CD4-positive, alpha-beta T cell treated with Interleukin-1 beta for 1 hour (primary cell): ENCODE measurements at regions not wholly inside any gene's neighbourhood (a gene's known extent, or its start where the extent isn't known, plus 50 kb on each side); places are given as distances from the start of the nearest gene placed in this dataset.

Source experiments
- DNase-seq, 2 donors: peaks; one replicate each; pipeline ENCODE4 v3.0.0-alpha.2; 2020 to 2022

DNA sequence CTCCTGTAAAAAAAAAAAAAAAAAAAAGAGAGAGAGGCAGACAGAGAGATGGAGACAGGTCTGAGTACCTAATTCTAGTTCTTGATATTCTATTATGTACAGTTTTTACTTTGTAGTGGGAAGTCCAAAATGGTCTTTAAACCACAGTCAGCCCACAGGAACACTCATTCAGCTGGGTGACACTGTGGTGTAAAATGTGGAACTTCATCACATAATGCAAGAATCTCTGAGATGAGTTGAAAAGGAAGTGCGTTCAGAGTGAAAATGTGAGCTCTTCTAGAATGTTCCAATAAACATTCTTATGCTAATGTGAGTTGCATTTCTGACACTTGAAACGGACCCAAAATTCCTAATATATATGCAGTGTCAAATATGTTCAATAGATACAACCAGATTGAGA is 972.1 kb downstream of the CDH11 start:
- DNase-seq = no peak

DNA sequence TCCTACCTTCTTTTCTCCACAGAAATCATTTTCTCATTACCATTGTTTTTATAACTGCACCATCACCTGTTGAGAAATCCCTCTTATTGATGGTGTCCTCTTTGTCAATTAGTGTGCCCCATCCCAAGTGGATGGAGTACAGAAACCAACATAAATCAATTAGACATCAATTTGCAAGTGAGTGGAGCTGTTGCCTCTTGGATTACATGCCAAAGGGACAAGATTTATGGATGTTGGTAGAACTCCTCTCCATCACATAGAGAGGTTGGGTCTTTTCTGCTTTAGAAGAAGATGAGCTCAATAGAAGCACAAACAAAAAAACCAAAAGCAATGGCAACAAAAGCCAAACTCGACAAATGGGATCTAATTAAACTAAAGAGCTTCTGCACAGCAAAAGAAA is 973.5 kb downstream of the CDH11 start:
- no peak for DNase-seq

DNA sequence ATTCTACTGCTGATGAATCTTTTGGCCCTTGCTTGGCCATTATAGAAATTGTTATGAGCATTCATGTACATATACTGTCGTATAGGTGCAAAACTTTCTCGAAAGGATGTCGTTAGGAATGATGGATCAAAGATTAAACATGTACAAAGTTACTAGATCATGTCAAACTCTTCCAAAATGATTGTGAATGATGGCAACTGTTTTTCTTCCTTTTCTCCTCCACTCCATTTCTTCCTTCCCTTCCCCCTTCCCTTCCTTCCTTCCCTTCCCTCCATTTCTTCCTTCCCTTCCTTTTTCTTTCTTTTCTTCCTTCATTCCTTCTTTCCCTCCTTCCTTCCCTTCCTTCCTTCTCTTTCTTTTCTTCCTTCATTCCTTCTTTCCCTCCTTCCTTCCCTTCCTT is 973.9 kb downstream of the CDH11 start:
- DNase-seq = no peak

DNA sequence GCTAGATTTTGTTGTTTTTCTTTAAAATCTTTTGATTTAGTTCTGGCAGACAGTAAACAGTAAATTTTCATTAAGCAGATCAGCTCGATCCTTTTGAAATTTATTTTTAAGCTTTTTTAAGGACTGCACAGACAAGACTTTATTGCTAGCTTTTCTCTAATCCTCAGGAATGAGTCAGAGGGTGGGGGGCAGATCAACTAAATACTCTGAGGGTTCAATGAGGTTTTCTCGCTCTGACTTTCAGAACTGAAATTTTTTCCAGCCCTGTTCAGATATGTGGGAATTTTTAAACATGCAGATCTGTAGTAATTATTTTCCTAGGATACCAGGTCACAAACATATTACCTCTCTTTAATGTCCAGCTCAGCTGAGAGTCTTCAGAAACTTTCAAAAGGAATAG is 977.2 kb downstream of the CDH11 start:
- no peak for DNase-seq

DNA sequence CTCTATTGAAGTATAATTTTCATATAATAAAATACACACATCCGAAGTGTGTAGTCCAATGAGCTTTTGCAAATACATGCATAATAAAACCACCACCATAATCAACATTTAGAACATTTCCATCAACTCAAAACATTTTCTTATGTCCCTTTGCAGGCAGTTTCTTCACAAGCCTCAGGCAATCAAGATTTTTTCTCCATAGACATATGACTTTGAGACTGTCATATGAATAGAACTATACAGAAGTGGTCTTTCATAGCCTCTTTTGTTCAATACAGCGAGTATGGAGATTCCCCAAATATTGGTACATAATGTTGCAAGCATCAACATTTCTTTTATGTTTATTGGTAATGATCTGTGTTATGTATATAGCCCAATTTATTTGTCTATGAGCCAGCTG is 983.2 kb downstream of the CDH11 start:
- DNase-seq = no peak

DNA sequence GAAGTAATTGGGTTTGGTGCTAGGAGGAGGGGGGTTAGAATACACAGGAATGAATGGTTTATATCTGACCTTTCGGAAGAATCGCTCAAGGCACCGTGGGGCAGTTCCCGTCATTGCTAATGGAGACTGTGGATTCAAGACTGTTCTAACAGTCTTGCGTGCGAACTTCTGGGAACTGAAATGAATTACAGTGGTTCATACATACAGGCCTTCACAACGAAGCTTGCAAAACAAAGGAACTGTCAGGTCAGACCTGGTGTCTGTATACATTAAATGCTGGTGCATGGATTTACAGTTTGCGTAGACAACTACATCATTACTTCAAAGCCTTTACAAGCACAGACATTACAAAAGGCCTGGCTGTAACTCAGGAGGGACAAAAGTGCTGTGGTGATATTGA is 983.9 kb downstream of the CDH11 start:
- DNase-seq = no peak

DNA sequence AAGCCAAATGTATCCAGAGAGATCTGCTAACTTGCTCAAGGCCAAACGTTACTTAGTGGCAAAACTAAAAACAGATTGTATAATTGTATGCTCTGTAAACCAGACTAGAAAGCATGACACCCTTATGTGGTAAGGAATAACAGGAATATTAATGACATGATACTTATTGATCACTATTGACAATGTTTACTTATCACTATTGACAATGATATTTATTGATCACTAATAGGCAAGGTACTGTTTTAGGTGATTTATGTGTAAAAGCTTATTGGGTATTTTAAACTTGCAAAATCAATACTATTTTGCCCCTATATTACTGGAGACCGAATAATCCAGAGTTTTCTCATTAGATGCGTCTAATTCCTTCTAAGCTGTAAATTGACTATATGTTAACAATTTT is 985.1 kb downstream of the CDH11 start:
- no peak for DNase-seq

DNA sequence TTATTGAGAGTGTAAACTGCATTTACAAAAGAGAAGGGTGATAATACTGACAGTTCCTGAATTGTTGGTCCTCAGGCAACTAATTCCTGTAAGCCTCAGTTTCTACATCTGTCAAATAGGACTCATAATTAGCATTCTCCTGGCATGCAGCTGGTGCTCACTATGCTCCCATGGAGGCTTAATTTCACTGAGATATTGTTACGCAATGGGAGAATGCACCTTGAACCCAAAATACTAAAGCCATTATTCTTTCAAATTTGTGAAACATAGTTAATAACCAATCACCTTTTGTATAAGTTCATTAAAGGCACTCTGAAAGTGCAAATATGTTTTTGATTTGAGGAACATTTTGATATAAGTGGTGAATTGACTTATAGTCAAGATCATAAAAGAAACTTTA is 985.5 kb downstream of the CDH11 start:
- DNase-seq = no peak

DNA sequence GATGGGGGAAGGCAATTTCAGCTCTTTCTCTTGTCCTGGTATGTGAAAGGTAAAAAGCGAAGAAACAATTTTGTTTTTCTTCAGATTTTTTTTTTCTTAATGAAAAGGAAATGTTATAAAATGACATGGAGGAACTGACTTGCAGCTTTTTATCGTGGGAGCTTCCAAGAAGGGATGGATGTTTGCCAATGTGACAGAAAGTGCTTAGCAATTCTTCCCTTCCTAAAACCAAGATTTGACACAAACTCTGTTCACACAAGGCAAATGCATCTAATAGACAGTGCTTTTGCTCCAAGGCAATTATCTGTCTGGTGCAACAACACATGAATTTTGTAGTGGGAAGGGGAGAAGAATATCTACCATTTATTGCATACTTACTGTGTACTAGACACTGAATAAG is 988.5 kb downstream of the CDH11 start:
- no peak for DNase-seq

DNA sequence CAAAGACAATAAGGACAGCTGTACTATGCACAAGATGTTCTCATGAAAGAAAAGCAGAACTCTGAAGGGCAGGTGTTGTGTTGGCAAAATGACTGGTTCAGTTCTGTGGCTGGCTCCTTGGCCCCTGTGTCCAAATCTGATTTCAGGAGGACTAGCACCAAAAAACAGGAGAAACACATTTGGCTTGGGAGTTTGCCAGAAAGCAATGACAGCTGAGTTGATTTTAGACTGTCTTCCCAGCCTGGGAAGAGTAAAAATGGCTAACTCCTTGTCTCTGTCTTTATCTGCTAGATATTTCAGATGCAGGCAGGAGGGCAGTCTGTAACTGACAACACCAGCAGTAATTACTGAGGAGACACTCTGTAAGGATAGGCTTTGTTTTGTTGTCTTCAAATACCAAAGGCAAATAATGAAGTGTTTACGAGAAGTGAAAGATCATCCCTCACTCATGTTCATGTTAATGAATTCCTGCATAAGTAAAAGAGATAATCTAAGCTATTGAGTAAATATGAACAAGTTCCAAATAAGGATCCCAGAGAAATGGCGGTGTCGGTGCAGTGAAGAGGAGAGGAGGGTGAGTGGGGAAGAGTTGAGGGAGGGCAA is 989.0 kb downstream of the CDH11 start:
- no peak for DNase-seq

DNA sequence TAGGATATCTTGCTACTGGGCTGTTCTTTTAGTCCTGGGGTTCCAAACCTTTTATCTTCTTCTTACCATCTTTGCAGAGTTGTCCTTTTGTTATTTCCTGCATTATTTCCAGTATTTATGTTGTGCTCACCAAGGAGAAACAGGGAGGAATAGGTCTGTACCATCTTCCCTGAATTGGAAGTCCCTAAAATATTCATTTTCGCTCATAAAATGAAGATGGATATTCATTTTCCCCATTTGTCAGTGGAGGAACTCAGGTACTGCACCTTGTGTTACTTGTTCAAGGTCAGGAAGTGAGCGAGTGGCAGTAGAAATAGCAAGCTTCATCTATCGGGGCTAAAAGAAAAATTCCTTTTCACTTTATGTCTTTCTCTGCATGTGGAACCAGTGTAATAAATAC is 989.7 kb downstream of the CDH11 start:
- DNase-seq = no peak

DNA sequence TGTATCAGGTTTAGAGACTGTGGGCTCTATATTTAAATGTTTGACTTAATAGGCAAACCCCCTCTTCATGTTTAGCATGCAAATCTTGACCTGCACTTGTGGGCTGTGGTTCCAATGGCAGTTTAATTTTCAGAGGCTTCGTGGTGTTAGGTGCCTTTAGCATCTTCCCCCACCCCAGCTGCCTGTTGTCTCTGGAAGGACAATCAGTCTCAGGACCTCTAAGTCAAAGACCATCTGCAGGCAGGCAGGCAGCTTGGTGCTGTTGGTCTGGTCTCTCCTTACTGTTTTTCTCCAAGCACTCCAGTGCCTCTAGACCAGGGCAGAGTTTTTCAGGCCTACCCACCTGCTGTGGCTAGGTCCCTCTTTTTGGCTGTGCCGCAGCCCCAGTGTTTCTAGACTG is 990.4 kb downstream of the CDH11 start:
- DNase-seq = no peak

DNA sequence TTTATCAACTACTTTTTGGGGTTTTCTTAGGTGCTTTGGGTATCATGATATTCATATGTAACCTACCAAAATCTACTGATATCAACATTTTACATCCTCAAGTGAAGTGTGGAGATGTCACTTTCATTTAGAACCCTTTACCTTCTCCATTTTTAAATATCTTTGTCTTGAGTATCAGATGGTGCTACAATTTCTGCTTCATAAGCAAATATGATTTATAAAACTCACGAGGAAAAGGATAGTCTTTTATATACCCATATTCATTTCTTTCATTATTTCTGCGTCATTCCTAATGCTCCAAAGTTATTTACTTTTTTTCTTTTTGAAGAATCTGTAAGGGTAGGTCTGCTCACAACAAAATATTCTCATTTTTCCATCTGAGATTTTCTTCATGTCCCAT is 991.7 kb downstream of the CDH11 start:
- DNase-seq = no peak

DNA sequence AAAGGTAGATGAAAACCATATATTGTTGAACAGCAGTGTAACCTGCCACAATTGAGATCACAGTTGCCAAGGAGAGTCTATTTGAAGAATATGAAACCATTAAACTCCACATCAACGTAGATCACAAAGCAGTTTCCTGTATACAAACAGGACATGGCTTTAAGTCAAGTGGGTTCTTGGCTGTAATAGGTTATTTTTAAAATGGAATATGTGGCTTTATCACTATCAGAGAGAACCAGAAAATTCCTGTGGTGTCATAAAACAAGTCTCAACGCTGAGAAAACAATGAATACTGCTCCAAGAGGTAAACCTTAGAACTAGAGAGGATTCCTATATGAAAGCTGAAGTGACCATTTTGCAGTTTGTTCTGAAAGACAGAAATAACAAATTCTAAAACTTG is 999.7 kb downstream of the CDH11 start:
- no peak for DNase-seq

DNA sequence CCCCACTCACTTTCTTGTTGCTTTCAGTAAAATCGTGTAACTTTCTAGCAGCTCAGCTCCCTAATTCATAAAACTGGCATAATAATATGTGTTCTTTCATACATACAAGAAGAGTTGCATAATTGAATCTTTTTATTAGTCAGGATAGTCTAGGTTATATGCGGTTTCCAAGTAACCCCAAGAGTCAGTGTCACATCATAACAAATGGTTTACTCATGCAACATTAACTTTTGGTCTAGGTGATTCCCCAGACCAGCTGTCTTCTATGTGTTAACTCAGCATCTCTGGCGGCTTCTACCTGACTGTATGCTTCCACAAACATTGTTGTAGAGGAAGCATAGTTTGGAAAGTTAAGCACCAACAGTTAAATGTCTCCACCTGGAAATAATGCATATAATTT is 1000.4 kb downstream of the CDH11 start:
- DNase-seq = no peak

DNA sequence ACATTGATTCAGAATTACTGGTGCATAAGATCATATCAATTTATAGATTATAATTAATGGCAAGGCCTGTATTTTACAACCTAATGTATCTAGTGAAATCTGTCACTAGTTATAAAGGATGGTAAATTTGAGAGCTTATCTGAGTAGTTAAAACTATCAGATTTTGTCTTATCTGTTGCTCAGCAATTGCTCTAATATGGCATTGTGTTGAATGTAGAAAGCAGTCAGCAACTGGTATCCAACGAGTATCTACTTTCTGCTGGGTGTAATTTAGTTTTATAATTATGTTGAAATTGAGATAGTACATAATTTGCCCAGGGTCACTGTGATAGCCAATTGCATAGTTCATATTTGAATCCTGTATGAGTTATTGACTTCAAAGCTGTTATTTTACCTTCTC is 1005.7 kb downstream of the CDH11 start:
- DNase-seq = no peak

DNA sequence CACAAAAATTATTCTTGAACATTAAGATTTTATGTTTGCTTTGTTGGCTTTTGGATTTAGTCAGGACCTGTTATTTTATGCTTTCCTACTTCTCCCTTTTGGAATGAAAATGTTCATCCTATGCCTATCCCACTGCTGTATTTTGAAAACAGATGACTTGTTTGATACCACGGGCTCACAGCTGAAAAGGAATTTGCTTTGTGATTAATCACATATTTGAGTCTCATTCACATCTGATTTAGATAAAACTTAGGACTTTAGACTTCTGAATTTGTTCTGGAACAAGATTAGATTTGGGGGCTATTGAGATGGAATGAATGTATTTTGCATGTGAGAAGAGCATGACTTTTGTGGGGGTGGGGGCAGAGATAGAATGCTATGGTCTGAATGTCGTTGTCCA is 1012.6 kb downstream of the CDH11 start:
- no peak for DNase-seq

DNA sequence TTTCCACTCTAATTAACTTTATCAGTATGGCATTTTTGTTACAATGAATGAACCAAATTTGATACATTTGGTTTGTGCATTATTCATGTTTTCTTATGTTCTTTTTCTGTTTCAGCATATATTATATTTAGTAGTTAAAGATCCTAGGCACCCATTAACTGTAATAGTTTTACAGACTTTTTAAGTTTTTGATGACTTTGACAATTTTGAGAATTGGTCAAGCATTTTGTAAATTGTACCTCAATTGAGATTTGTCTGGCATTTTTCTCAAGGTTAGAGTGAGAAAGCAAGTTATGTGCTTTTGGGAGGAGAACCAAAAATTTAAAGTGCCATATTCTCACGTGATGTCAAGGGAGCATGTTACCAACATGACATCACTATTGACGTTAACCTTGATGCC is 1019.2 kb downstream of the CDH11 start:
- no peak for DNase-seq

DNA sequence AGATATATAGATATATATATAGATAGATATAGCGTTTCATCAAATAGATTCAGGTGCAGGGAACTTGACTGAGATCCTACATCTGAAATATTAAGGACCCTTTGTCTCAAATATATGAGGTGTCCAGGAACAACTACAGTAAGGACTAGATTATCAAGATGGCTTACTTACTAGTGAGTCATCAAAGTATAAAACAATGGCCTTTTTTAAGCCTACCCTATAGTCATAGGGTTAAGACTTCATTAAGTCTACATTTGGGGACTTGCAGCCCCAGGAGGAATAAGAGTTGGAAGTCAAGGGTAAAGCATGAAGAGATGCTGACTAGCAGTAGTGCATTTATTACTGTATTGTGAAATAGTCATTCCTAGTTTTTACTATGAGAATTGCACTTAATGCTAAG is 1023.4 kb downstream of the CDH11 start:
- no peak for DNase-seq

DNA sequence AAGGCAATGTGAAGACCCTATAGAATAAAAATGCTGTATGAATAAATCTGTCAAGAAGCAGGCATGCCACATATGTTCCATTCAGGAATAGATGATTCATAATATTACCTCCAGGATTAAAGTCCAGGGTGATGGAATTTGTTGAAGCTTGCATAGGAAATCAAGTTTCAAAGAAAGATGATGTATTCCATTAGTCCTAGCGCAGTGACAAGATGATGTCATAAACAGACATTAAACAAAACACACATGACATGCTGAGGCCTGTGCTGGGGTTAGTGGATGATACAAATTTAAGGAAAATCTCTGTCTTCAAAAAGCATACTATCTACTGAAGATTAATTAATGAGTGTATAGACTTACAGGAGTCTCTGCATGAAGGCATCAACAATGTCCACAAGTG is 1025.2 kb downstream of the CDH11 start:
- no peak for DNase-seq

DNA sequence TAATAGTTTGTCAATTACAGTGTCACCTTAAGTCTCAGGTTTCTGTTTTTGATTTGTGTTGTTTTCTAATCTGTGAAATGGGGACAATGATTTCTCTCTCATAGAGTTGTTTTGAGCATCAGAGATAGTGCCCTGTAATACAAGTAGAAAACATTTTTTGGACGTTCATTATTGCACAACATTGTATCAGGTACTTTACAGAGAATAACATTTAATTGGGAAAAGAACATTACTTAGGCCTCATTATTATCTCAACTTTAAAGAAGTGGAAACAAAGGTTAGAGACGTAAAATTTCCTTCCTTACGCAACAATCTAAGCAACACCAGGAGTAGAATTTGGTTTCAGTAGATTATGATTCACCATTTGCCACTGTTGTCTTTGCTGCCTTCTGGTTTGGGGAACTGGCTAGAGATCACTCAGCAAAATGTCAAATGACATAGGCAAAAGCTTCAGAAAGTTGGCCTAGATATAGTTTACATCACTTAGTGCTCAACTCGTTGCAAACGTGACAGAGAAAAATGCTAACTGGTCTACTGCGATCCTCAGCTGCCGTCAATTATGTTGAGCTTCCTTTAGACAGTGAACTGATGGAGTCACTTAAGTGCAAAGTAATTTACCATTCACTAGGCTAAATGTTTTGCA is 1026.8 kb downstream of the CDH11 start:
- no peak for DNase-seq

DNA sequence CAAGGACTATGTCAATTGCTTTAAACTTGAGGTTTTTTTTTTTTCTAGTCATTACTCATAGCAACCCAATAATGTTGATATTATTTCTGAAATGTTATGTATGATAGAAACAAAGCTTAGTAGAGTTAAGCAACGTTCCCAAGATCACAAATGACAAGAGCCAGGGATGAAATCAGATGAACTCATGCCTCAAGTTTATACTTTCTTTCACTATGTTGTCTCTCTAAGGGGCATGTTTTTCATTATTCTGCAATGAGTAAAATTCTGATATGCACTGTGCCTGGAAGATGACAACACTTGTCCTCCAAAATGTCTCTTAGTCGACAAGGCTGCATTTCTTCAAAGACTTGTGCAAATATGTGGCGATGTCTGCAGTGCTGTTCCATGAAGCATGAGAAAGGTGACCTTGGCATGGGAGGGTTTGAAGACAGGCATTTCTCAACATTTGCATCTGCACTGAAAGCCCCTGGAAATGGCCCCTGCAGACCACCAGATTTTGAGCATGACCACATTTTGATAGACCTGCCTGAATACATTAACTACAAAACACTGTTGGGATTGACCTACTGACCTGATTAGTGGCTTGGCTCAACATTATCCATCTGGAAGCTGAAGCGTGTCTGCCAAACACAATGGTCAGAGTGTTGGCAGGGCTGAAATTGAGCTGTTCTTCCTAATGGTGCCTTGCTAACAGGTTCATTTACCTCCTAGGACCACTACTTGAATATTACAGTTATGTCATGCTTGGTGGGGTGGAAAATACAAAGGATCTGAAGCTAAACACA is 1027.5 kb downstream of the CDH11 start:
- no peak for DNase-seq

DNA sequence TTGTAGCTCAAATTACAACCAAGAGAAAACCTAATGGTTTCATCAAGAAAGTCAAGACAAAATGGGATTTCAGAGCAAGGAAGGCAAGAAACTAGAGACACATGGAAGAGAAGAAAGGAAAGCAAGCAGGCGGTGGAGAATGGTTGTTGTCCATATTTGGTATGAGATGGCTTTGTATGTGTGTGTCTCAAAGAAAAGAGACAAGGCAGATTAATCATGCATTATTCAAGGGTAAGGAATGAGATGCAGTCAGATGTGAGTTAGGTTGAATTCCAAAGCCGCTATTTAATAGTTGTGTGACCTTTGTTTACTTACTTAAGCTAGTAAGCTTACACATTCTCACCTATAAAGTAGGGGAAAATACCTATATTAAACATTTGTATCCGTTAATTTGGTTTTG is 1029.6 kb downstream of the CDH11 start:
- no peak for DNase-seq

DNA sequence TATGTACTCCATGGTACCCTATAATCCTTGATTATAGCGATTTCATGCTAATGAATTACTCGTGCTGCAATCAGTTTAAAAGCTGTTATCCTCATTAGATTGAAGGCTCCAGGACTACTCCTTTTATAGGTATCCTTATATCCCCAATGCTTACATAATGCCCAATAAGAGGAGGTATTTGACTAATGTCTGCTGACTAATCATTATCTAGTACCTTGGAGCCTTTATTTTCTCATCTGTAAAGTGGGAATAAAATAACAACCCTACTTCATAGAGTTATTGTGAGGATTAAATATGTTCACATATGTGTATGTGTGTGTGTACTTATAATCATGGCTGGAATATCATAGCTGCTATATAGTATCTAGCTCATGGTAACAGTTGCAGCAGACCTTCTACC is 1031.5 kb downstream of the CDH11 start:
- DNase-seq = no peak

DNA sequence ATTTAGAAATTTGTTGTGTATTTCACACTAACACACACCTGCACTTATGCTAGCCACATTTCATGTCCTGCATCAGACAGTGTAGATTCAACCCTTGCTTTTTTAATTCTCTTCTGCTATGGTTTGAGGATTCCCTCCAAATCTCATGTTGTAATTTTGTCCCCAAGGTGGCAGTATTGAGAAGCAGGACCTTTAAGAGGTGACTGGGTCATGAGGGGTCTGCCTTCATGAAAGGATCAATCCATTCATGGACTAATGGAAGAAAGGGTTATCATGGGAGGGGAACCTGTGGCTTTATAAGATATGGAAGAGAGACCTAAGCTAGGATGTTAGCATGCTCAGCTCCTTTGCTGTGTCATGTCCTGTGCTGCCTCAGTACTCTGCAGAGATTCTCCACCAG is 1032.2 kb downstream of the CDH11 start:
- DNase-seq = no peak
